HCT116 (cell line): ENCODE measurements at regions not wholly inside any gene's neighbourhood (a gene's known extent, or its start where the extent isn't known, plus 50 kb on each side); places are given as distances from the start of the nearest gene placed in this dataset.

Experiments
- ATAC-seq: fragments of 200-7000 bp; cut with Tn5 transposase; 2 replicates; pipeline ENCODE4 v1.9.1; 2020; ENCODE audit warnings: mild to moderate bottlenecking, moderate library complexity
- BruUV-seq: library from RNA; stranded (reverse); fragments of 400-500 nt; replicated peaks from 2 replicates; lab custom pipeline; 2021; lab: Mats Ljungman, UMichigan
- CTCF ChIA-PET: fragments of 300-600 bp; sonication (Branson Sonifier 250); formaldehyde crosslinking; loops from one replicate; lab custom pipeline; 2021; ENCODE audit warnings: antibody characterized with exemption; lab: Charles Lee
- POLR2A ChIA-PET: fragments of 300-600, 350-600 bp; sonication (Branson Sonifier 250); formaldehyde crosslinking; loops from one replicate; lab custom pipeline; 2021; ENCODE audit warnings: antibody characterized with exemption; lab: Charles Lee
- RAD21 ChIA-PET, 2 experiments: fragments of 300-600 bp; sonication (Branson Sonifier 250); formaldehyde crosslinking; loops; one replicate each; lab custom pipeline; 2023; ENCODE audit warnings: low total read pairs in 2 of 2; ENCODE audit not compliant: uncharacterized antibody in 2 of 2, unreplicated experiment in 2 of 2, low non-redundant PET in 1 of 2; lab: Charles Lee
- DNase-seq: peaks from one replicate; pipeline ENCODE4 v3.0.0-alpha.2; 2010; ENCODE audit warnings: low read depth, low spot score
- H2AFZ ChIP-seq: fragments of 200-600 bp; shearing (Covaris generic), sonication (generic); 2 replicates; pipeline ENCODE4 v1.6.1; 2017; ENCODE audit warnings: low read depth, mixed run types, mixed read lengths, antibody characterized with exemption, low read length; ENCODE audit not compliant: poor library complexity, severe bottlenecking
- H3K27ac ChIP-seq: 2 replicates; pipeline ENCODE4 v1.5.1; 2012; ENCODE audit warnings: low read depth, low read length
- H3K27me3 ChIP-seq: fragments of 200-600 bp; sonication (generic); 2 replicates; pipeline ENCODE4 v1.6.1; 2016; ENCODE audit warnings: mixed run types, low read length, mixed read lengths; ENCODE audit not compliant: insufficient read depth
- H3K36me3 ChIP-seq, 2 experiments: fragments of 200-500 bp in 1 of 2; fragments of 200-600 bp in 1 of 2; sonication (Bioruptor generic) in 1 of 2; sonication (generic) in 1 of 2; 2 replicates each; pipeline versions ENCODE4 v1.5.1 to v1.6.1; 2014 to 2016; ENCODE audit warnings: low read length in 2 of 2, inconsistent platforms in 1 of 2, mixed read lengths in 1 of 2, mixed run types in 1 of 2; ENCODE audit not compliant: insufficient read depth in 2 of 2, control insufficient read depth in 1 of 2
- H3K4me1 ChIP-seq, 2 experiments: fragments of 200-600 bp in 1 of 2; sonication (generic) in 1 of 2; 2 replicates each; pipeline versions ENCODE4 v1.5.1 to v1.6.1; 2012 to 2017; ENCODE audit warnings: low read length in 2 of 2, inconsistent platforms in 1 of 2, mild to moderate bottlenecking in 1 of 2, mixed read lengths in 1 of 2, mixed run types in 1 of 2, moderate library complexity in 1 of 2; ENCODE audit not compliant: insufficient read depth in 2 of 2, control insufficient read depth in 1 of 2
- H3K4me2 ChIP-seq: fragments of 200-600 bp; sonication (generic); 2 replicates; pipeline ENCODE4 v1.6.1; 2017; ENCODE audit warnings: mixed run types, low read length, mixed read lengths
- H3K4me3 ChIP-seq, 2 experiments: fragments of 200-600 bp in 1 of 2; sonication (generic) in 1 of 2; replicated peaks in 1 of 2; 2 replicates each; pipeline ENCODE4 v1.5.1; 2011 to 2016; ENCODE audit warnings: low read length in 2 of 2, control low read depth in 1 of 2, low read depth in 1 of 2, mild to moderate bottlenecking in 1 of 2, mixed read lengths in 1 of 2, mixed run types in 1 of 2
- H3K79me2 ChIP-seq: fragments of 200-600 bp; sonication (generic); 2 replicates; pipeline ENCODE4 v1.6.1; 2017; ENCODE audit warnings: mild to moderate bottlenecking, mixed run types, low read length, moderate library complexity, mixed read lengths; ENCODE audit not compliant: insufficient read depth
- H3K9ac ChIP-seq: fragments of 200-600 bp; sonication (generic); 2 replicates; pipeline ENCODE4 v1.6.1; 2016; ENCODE audit warnings: low read length, mixed read lengths
- H3K9me2 ChIP-seq: fragments of 200-600 bp; sonication (generic), shearing (Covaris generic); 2 replicates; pipeline ENCODE4 v1.6.1; 2017; ENCODE audit warnings: mixed run types, mild to moderate bottlenecking, moderate library complexity; ENCODE audit not compliant: insufficient read depth
- H3K9me3 ChIP-seq, 2 experiments: fragments of 200-500 bp in 1 of 2; fragments of 200-600 bp in 1 of 2; sonication (Bioruptor generic) in 1 of 2; sonication (generic) in 1 of 2; 2 replicates each; pipeline ENCODE4 v1.6.1; 2014 to 2017; ENCODE audit warnings: low read length in 2 of 2, mixed read lengths in 2 of 2, inconsistent platforms in 1 of 2, low read depth in 1 of 2, mild to moderate bottlenecking in 1 of 2, mixed run types in 1 of 2, moderate library complexity in 1 of 2; ENCODE audit not compliant: control insufficient read depth in 1 of 2, insufficient read depth in 1 of 2
- H4K20me1 ChIP-seq: fragments of 200-600 bp; sonication (generic), shearing (Covaris generic); 2 replicates; pipeline ENCODE4 v1.6.1; 2017; ENCODE audit warnings: mixed run types, mild to moderate bottlenecking, moderate library complexity; ENCODE audit not compliant: insufficient read depth
- CEBPB ChIP-seq: IDR thresholded peaks from 2 replicates; pipeline ENCODE4 v1.6.1; 2012; ENCODE audit warnings: low read depth
- EGR1 ChIP-seq: IDR thresholded peaks from 2 replicates; pipeline ENCODE4 v1.6.1; 2012; ENCODE audit warnings: low read depth
- EZH2 ChIP-seq: fragments of 200-600 bp; sonication (generic); IDR thresholded peaks from 2 replicates; pipeline ENCODE4 v1.6.1; 2017; ENCODE audit warnings: antibody characterized with exemption, mixed run types
- EZH2phosphoT487 ChIP-seq: fragments of 200-600 bp; IDR thresholded peaks from 2 replicates; pipeline ENCODE4 v1.6.1; 2018; ENCODE audit warnings: antibody characterized with exemption, borderline replicate concordance
- FOSL1 ChIP-seq: IDR thresholded peaks from 2 replicates; pipeline ENCODE4 v1.6.1; 2012; ENCODE audit warnings: low read depth
- MAX ChIP-seq: IDR thresholded peaks from 2 replicates; pipeline ENCODE4 v1.6.1; 2012
- POLR2A ChIP-seq: IDR thresholded peaks from 2 replicates; pipeline ENCODE4 v1.7.0; 2011; ENCODE audit warnings: borderline replicate concordance; ENCODE audit not compliant: insufficient read depth, insufficient read length; ENCODE audit errors: extremely low read depth
- POLR2AphosphoS5 ChIP-seq: IDR thresholded peaks from 2 replicates; pipeline ENCODE4 v1.6.1; 2011; ENCODE audit warnings: mild to moderate bottlenecking, low read depth, low read length, moderate library complexity
- SIN3A ChIP-seq: IDR thresholded peaks from 2 replicates; pipeline ENCODE4 v1.6.1; 2012; ENCODE audit warnings: low read depth
- YY1 ChIP-seq: IDR thresholded peaks from 2 replicates; pipeline ENCODE4 v1.6.1; 2011; ENCODE audit warnings: low read length, low read depth, moderate library complexity, mild to moderate bottlenecking; ENCODE audit not compliant: insufficient replicate concordance; ENCODE audit errors: extremely low read depth
- ZBTB33 ChIP-seq: IDR thresholded peaks from 2 replicates; pipeline ENCODE4 v1.6.1; 2011; ENCODE audit warnings: mild to moderate bottlenecking, low read length, moderate library complexity; ENCODE audit not compliant: insufficient replicate concordance; ENCODE audit errors: extremely low read depth
- intact Hi-C: fragments of 100-400 bp; cut with micrococcal nuclease; formaldehyde crosslinking; loops from 2 replicates; pipeline ENCODE4 v1.10.0; 2022

- Histone ChIP-seq H3K79me2 (no peaks in the 10 kb centered on the region), H3K36me3 (no peaks in the 10 kb centered on the region), H3K27me3 (no peaks in the 10 kb centered on the region), H3K4me1 (no peaks in the 10 kb centered on the region), H2AFZ (no peak overlapping the region), H3K4me2 (no peak overlapping the region), H3K27ac (no peak overlapping the region), H3K9me2 (no peaks in the 10 kb centered on the region), H4K20me1 (no peaks in the 10 kb centered on the region), H3K9me3 (no peaks in the 10 kb centered on the region), H3K4me3 (no peak overlapping the region), H3K9ac (no peak overlapping the region)
- TF ChIP-seq POLR2A (no peak), SIN3A (no peak), POLR2AphosphoS5 (no peak)
- BruUV-seq: no TSS peak
- ChIA-PET RAD21 (no interaction called here), CTCF (no interaction called here), POLR2A (no interaction called here)
- ATAC-seq: no peak
- intact Hi-C loops: no loop called here
- no peak for DNase-seq
Observed at GRCh38 chrX:22424919-22425318, 152.2 kb downstream of the CBLL2 start.

GRCh38 chrX:22429704-22430103 lies 157.0 kb downstream of the CBLL2 start:
- no TSS peak for BruUV-seq
- ChIA-PET RAD21 (no interaction called here), CTCF (no interaction called here), POLR2A (no interaction called here)
- Histone ChIP-seq H4K20me1 (no peaks in the 10 kb centered on the region), H3K36me3 (no peaks in the 10 kb centered on the region), H3K4me1 (no peaks in the 10 kb centered on the region), H3K27me3 (no peaks in the 10 kb centered on the region), H3K79me2 (no peaks in the 10 kb centered on the region), H3K9me2 (no peaks in the 10 kb centered on the region), H3K4me3 (no peak overlapping the region), H3K4me2 (no peak overlapping the region), H2AFZ (no peak overlapping the region), H3K27ac (no peak overlapping the region), H3K9me3 (no peaks in the 10 kb centered on the region), H3K9ac (no peak overlapping the region)
- no peak for DNase-seq
- intact Hi-C loops: no loop called here
- TF ChIP-seq FOSL1 (no peak), EZH2 (no peak), MAX (no peak), CEBPB (no peak), YY1 (no peak), EZH2phosphoT487 (no peak), ZBTB33 (no peak), SIN3A (no peak), EGR1 (no peak)
- no peak for ATAC-seq
